Common myeloid progenitor, CD34-positive (primary cell): ENCODE measurements at regions not wholly inside any gene's neighbourhood (a gene's known extent, or its start where the extent isn't known, plus 50 kb on each side); places are given as distances from the start of the nearest gene placed in this dataset.

Experiments used
- CTCF ChIA-PET: fragments of 350-600 bp; sonication (Branson Sonifier 250); formaldehyde crosslinking; loops from one replicate; lab custom pipeline; 2021; ENCODE audit warnings: antibody characterized with exemption; lab: Charles Lee
- POLR2A ChIA-PET: fragments of 350-600 bp; sonication (Branson Sonifier 250); formaldehyde crosslinking; loops from one replicate; lab custom pipeline; 2021; ENCODE audit warnings: antibody characterized with exemption; lab: Charles Lee
- DNase-seq, 3 donors: peaks; one replicate each; pipeline versions ENCODE4 v3.0.0 to v3.0.0-alpha.2; 2013
- H3K27ac ChIP-seq, 2 experiments: 1 replicate in 1 of 2; 2 replicates in 1 of 2; pipeline ENCODE4 v1.7.0; 2013; ENCODE audit warnings: inconsistent platforms in 2 of 2, low read length in 2 of 2, mild to moderate bottlenecking in 2 of 2, low read depth in 1 of 2, moderate library complexity in 1 of 2; ENCODE audit not compliant: severe bottlenecking in 2 of 2, insufficient read depth in 1 of 2, poor library complexity in 1 of 2
- H3K27me3 ChIP-seq, 5 experiments: replicated peaks in 2 of 5; 1 replicate in 3 of 5; 2 replicates in 2 of 5; pipeline versions ENCODE4 v1.6.1 to v1.7.0; 2013; ENCODE audit warnings: low read length in 4 of 5, mild to moderate bottlenecking in 2 of 5, moderate library complexity in 2 of 5, inconsistent platforms in 1 of 5; ENCODE audit not compliant: insufficient read depth in 5 of 5, control insufficient read depth in 4 of 5
- H3K36me3 ChIP-seq, 4 experiments: 1 replicate in 2 of 4; 2 replicates in 2 of 4; pipeline versions ENCODE4 v1.6.1 to v1.7.0; 2013; ENCODE audit warnings: low read length in 3 of 4, control low read depth in 1 of 4, mild to moderate bottlenecking in 1 of 4; ENCODE audit not compliant: control insufficient read depth in 4 of 4, insufficient read depth in 4 of 4
- H3K4me1 ChIP-seq, 4 experiments: 1 replicate in 3 of 4; 2 replicates in 1 of 4; pipeline versions ENCODE4 v1.6.1 to v1.7.1; 2013; ENCODE audit warnings: low read length in 3 of 4, mild to moderate bottlenecking in 3 of 4, control low read depth in 1 of 4, inconsistent platforms in 1 of 4, moderate library complexity in 1 of 4; ENCODE audit not compliant: control insufficient read depth in 4 of 4, insufficient read depth in 4 of 4; ENCODE audit errors: control extremely low read depth in 1 of 4
- H3K4me3 ChIP-seq, 7 experiments: 1 replicate in 4 of 7; 2 replicates in 3 of 7; pipeline versions ENCODE4 v1.5.1 to v1.7.0; 2013; ENCODE audit warnings: mild to moderate bottlenecking in 7 of 7, low read length in 6 of 7, moderate library complexity in 6 of 7, inconsistent platforms in 2 of 7, low read depth in 2 of 7, control low read depth in 1 of 7; ENCODE audit not compliant: insufficient read depth in 4 of 7, control insufficient read depth in 1 of 7; ENCODE audit errors: extremely low read depth in 1 of 7
- H3K9me3 ChIP-seq, 5 experiments: 1 replicate in 4 of 5; 2 replicates in 1 of 5; pipeline versions ENCODE4 v1.6.1 to v1.7.1; 2013; ENCODE audit warnings: low read length in 4 of 5, mild to moderate bottlenecking in 2 of 5, inconsistent platforms in 1 of 5, low read depth in 1 of 5, moderate library complexity in 1 of 5; ENCODE audit not compliant: control insufficient read depth in 4 of 5, insufficient read depth in 2 of 5; ENCODE audit errors: control extremely low read depth in 1 of 5
- WGBS: methylation state at CpG from one replicate; pipeline ENCODE4 v1.1.5; 2013; ENCODE audit not compliant: insufficient coverage; 5-methylcytosine and 5-hydroxymethylcytosine counted together

- Histone ChIP-seq H3K4me1 (peaks cover 0 to 12% (median 0%) of the 10 kb centered on the region in 4 experiments), H3K4me3 (no peak overlapping the region), H3K27me3 (no peaks in the 10 kb centered on the region), H3K36me3 (no peaks in the 10 kb centered on the region), H3K9me3 (no peaks in the 10 kb centered on the region), H3K27ac (no peak overlapping the region)
- ChIA-PET POLR2A (no interaction called here), CTCF (no interaction called here)
- DNase-seq, result peak in 1 of 3 donors; percentile 21
- WGBS, result 100% methylated on average over 1 of the region's 1 CpG
Observed at GRCh38 chr4:37132975-37133360, 111.6 kb upstream of the NWD2 start.

DNA sequence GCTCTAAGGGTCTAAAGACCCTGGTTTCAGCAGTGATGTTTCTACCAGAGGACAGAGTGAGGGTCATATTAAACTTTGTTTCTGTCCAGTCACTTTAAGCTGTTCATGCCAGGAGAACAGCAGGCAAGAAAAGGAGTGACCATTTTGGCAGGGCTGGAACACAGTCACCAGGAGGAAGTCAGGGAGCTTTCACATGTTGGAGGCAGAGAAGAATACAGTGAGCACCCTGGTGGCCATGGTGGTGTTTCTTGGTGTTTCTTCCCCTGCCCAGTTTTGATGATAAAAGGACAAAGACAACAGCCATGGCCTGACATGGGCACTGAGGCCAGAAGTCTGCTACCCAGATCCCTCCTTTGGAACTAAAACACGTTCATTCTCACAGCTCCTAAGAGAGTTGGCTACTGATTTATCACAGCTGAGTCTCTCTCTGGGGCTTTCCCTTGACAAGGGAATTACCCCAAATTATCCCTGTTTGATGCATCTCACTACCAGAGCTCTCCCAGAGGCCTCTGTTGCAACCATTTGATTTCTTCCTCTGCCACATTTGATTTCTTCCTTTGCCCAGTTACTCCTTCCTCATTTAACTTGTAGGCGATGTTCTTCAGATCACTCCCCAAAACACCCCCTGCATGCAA, 106.4 kb upstream of the NWD2 start:
- peaks cover 0 to 9% (median 3%) of the 10 kb centered on the region in 4 experiments for H3K4me1 ChIP-seq
- POLR2A ChIA-PET, result no interaction called here
- no peaks in the 10 kb centered on the region for H3K9me3 ChIP-seq
- H3K27ac ChIP-seq, result no peak overlapping the region
- CTCF ChIA-PET, result no interaction called here
- H3K27me3 ChIP-seq, result no peaks in the 10 kb centered on the region
- WGBS, result 100% methylated on average over 2 of the region's 2 CpGs
- no peak for DNase-seq
- H3K36me3 ChIP-seq, result no peaks in the 10 kb centered on the region
- H3K4me3 ChIP-seq, result no peak overlapping the region

DNA sequence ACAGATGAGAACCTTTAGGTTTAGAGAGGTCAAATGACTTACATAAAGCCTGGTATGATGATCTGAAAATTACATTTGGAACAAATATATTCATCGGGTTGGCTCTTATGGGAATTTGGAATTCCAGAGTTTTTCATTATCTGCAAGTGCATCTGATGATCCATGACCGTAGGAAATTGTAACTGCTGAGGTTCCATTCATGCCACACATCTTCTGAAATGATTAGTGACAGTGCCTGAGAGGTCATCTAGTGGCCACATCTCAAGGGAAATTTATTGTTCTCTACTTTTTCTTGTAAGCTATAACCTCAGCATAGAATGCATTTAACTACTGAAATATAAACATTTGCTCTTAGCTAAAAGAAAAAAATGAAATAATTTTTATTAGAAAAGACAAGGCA, 105.8 kb upstream of the NWD2 start:
- CTCF ChIA-PET, result no interaction called here
- WGBS, result 58% methylated on average over 2 of the region's 2 CpGs
- no peaks in the 10 kb centered on the region for H3K36me3 ChIP-seq
- H3K4me1 ChIP-seq, result peaks cover 0 to 9% (median 3%) of the 10 kb centered on the region in 4 experiments
- DNase-seq, result no peak
- no peak overlapping the region for H3K27ac ChIP-seq
- POLR2A ChIA-PET, result no interaction called here
- H3K9me3 ChIP-seq, result no peaks in the 10 kb centered on the region
- H3K27me3 ChIP-seq, result no peaks in the 10 kb centered on the region
- H3K4me3 ChIP-seq, result no peak overlapping the region

GRCh38 chr4:37139987-37140386, 104.6 kb upstream of the NWD2 start:
- ChIA-PET CTCF (no interaction called here), POLR2A (interaction anchor here (0.8 kb wide), 1 partner anchor 13 kb away, joined by 3 read pairs; no protein-coding TSS in a partner anchor)
- Histone ChIP-seq H3K36me3 (no peaks in the 10 kb centered on the region), H3K4me1 (peaks cover 0 to 9% (median 3%) of the 10 kb centered on the region in 4 experiments), H3K9me3 (peaks cover 0 to 2% (median 0%) of the 10 kb centered on the region in 5 experiments), H3K27me3 (no peaks in the 10 kb centered on the region), H3K27ac (no peak overlapping the region), H3K4me3 (no peak overlapping the region)
- 0% methylated on average over 1 of the region's 1 CpG for WGBS
- DNase-seq, result peak in 2 of 3 donors; percentile 10 to 27

- ChIA-PET CTCF (no interaction called here), POLR2A (no interaction called here)
Observed at GRCh38 chr4:37146260-37146659, 98.3 kb upstream of the NWD2 start.

GRCh38 chr4:37157476-37158167, 86.9 kb upstream of the NWD2 start:
- Histone ChIP-seq H3K36me3 (no peaks in the 10 kb centered on the region), H3K4me1 (no peaks in the 10 kb centered on the region), H3K27me3 (no peaks in the 10 kb centered on the region), H3K9me3 (no peaks in the 10 kb centered on the region), H3K4me3 (no peak overlapping the region), H3K27ac (no peak overlapping the region)
- DNase-seq, result no peak
- ChIA-PET CTCF (interaction anchor here (0.8 to 1.1 kb wide), 2 partner anchors 8 to 14 kb away, joined by 3 to 4 read pairs; no protein-coding TSS in a partner anchor), POLR2A (no interaction called here)
- WGBS, result 100% methylated on average over 2 of the region's 2 CpGs

More at GRCh38 chr4:37146260-37146659, 98.3 kb upstream of the NWD2 start:
- Histone ChIP-seq H3K4me1 (no peaks in the 10 kb centered on the region), H3K27me3 (no peaks in the 10 kb centered on the region), H3K4me3 (no peak overlapping the region), H3K27ac (no peak overlapping the region), H3K9me3 (peaks cover 0 to 4% (median 2%) of the 10 kb centered on the region in 5 experiments), H3K36me3 (no peaks in the 10 kb centered on the region)
- no peak for DNase-seq
- 94% methylated on average over 2 of the region's 2 CpGs for whole genome bisulfite sequencing

- DNase-seq, result no peak
- H3K4me3 ChIP-seq, result no peak overlapping the region
- ChIA-PET CTCF (no interaction called here), POLR2A (no interaction called here)
- H3K27me3 ChIP-seq, result no peaks in the 10 kb centered on the region
- WGBS, result 97% methylated on average over 3 of the region's 8 CpGs
- H3K36me3 ChIP-seq, result no peaks in the 10 kb centered on the region
- no peaks in the 10 kb centered on the region for H3K9me3 ChIP-seq
- no peaks in the 10 kb centered on the region for H3K4me1 ChIP-seq
- no peak overlapping the region for H3K27ac ChIP-seq
Observed at GRCh38 chr4:37160653-37161052, 83.9 kb upstream of the NWD2 start.
